ENCODE measurements at regions not wholly inside any gene's neighbourhood (a gene's known extent, or its start where the extent isn't known, plus 50 kb on each side); places are given as distances from the start of the nearest gene placed in this dataset.

GRCh38 chr20:11716945-11717248, 200.8 kb upstream of the BTBD3 start:
- 75 to 100% (median 100%) methylated on average over 1 of the region's 1 CpG; no CpG with 5 or more reads in 7 of the 10 experiments for WGBS, 10 experiments
- peaks cover 0 to 6% of the 10 kb centered on the region in 2 donors for H3K4me1 ChIP-seq (replicated peaks in 1 of 2)
- in situ Hi-C loops (cut with MboI; ENCODE audit: low pct_unique_long_range_greater_than_20kb in 2 of 9, low sequenced_read_pairs in 9 of 9, unreplicated experiment in 9 of 9): no loop called here
- no peak overlapping the region for H3K4me3 ChIP-seq
- H3K27ac ChIP-seq: no peak overlapping the region
- ATAC-seq (replicated peaks in 6 of 8): no peak

DNA sequence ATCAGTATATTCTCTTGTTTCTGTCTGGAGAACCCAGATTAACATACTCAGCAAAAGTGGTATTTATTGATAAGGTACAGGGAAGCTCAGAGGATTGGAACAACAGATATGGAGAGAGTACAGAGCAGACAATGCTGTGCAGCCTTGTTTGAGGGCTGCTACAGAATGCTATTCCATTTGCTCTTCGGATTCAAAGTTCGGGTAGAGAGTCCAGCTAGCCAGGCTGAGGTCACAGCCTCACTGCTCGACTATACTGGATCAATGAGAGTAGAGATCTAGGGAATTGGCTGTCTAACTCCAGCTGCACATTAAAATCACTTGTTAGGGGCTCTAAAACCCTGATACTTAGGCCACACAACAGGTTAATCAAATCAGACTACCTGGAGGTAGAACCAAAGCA, 200.1 kb upstream of the BTBD3 start:
- in situ Hi-C loops (cut with MboI; ENCODE audit: low pct_unique_long_range_greater_than_20kb in 2 of 9, low sequenced_read_pairs in 9 of 9, unreplicated experiment in 9 of 9): no loop called here

DNA sequence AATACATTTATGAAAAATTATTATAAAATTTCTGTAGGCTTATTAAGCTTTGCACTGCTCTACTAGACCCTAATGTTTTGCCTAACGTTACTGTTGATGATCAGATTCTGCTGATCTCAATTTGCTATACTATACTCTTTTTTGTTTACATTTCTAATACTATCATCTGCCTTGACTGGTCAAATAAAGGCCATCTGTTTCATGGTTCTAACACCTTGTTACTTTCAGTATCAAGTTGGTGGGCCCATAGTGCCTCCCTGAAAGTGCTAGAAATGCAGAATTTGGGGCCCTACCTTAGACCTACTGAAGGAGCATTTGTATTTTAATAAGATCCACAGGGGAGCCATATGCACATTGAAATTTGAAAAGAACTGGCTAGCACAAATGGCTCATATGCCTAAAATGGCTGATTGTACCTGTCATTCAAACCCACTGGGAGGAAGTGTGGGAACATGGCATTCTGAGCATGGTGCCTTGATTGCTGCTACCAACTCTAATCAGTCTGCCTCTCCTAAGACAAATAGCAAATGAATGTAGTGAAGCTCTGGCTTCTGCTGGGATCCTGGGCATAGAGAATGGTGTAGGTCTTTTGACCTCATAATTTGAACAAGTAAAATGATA, 199.1 kb upstream of the BTBD3 start:
- no peak overlapping the region for H3K27ac ChIP-seq
- no peak overlapping the region for H3K4me3 ChIP-seq
- peaks cover 0 to 6% of the 10 kb centered on the region in 2 donors for H3K4me1 ChIP-seq (replicated peaks in 1 of 2)
- in situ Hi-C loops (cut with MboI; ENCODE audit: low pct_unique_long_range_greater_than_20kb in 2 of 9, low sequenced_read_pairs in 9 of 9, unreplicated experiment in 9 of 9): no loop called here
- WGBS, 10 experiments: 47 to 100% (median 83%) methylated on average over 1 of the region's 1 CpG; no CpG with 5 or more reads in 1 of the 10 experiments
- no peak for ATAC-seq (replicated peaks in 6 of 8)

More for the DNA sequence above, 200.1 kb upstream of the BTBD3 start:
- H3K27ac ChIP-seq: no peak overlapping the region
- 17 to 96% (median 79%) methylated on average over 1 to 3 of the region's 3 CpGs; no CpG with 5 or more reads in 4 of the 10 experiments for WGBS, 10 experiments
- ATAC-seq (replicated peaks in 6 of 8): no peak
- no peak overlapping the region for H3K4me3 ChIP-seq
- H3K4me1 ChIP-seq (replicated peaks in 1 of 2): peaks cover 0 to 6% of the 10 kb centered on the region in 2 donors

- Histone ChIP-seq H3K4me3 (no peak overlapping the region), H3K4me1 (replicated peaks in 1 of 2) (peaks cover 0 to 6% of the 10 kb centered on the region in 2 donors), H3K27ac (no peak overlapping the region)
- ATAC-seq (replicated peaks in 6 of 8): no peak
- 40 to 71% (median 63%) methylated on average over 1 to 4 of the region's 4 CpGs; no CpG with 5 or more reads in 2 of the 10 experiments for WGBS, 10 experiments
- in situ Hi-C loops (cut with MboI; ENCODE audit: low pct_unique_long_range_greater_than_20kb in 2 of 9, low sequenced_read_pairs in 9 of 9, unreplicated experiment in 9 of 9): no loop called here
Measured at GRCh38 chr20:11719153-11719552, 198.5 kb upstream of the BTBD3 start.

DNA sequence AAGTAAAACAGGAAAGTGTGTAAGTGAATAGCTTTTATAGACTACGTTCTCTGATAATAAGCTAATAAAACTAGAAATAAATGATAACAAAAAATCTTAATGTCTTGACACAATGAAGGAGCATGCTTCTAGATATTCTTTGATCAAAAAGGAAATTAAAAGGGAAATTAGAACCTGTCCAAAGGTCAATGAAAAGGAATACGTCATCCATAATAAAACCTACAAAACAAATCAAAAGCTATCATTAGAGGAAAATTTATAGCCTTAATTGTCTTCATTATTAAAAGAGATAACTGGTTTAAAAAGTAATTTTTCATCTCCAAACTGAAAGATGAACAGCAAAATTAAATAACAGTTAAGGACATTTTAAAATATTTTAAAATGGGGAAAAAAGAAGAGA, 196.3 kb upstream of the BTBD3 start:
- H3K27ac ChIP-seq: no peak overlapping the region
- in situ Hi-C loops (cut with MboI; ENCODE audit: low pct_unique_long_range_greater_than_20kb in 2 of 9, low sequenced_read_pairs in 9 of 9, unreplicated experiment in 9 of 9): no loop called here
- ATAC-seq (replicated peaks in 6 of 8): no peak
- H3K4me3 ChIP-seq: no peak overlapping the region
- H3K4me1 ChIP-seq (replicated peaks in 1 of 2): no peaks in the 10 kb centered on the region
- 42 to 100% (median 90%) methylated on average over 2 of the region's 2 CpGs for WGBS, 10 experiments

DNA sequence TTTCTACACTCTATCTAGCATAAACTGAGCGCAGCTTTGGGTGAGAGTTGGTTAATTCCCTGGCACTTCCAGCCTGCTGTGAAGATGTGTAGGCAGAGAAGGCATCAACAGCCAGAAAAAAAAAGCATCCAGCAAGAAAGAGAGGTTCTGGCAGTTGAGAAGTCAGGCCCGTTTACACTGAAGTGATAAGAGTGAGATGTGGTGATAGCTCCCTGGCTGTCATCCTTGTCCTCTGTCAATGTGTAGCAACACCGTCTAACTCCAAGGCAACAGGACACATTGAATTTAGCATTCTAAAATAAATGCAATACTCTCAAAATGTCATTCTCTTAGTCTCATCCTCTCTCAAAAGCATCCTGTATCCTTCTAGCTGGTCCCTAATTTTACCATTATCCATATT, 193.6 kb upstream of the BTBD3 start:
- no peak for ATAC-seq (replicated peaks in 6 of 8)
- in situ Hi-C loops (cut with MboI; ENCODE audit: low pct_unique_long_range_greater_than_20kb in 2 of 9, low sequenced_read_pairs in 9 of 9, unreplicated experiment in 9 of 9): no loop called here
- no peak overlapping the region for H3K27ac ChIP-seq
- H3K4me1 ChIP-seq (replicated peaks in 1 of 2): no peaks in the 10 kb centered on the region
- no peak overlapping the region for H3K4me3 ChIP-seq
- WGBS, 10 experiments: 67 to 100% (median 100%) methylated on average over 1 to 2 of the region's 3 CpGs; no CpG with 5 or more reads in 2 of the 10 experiments

DNA sequence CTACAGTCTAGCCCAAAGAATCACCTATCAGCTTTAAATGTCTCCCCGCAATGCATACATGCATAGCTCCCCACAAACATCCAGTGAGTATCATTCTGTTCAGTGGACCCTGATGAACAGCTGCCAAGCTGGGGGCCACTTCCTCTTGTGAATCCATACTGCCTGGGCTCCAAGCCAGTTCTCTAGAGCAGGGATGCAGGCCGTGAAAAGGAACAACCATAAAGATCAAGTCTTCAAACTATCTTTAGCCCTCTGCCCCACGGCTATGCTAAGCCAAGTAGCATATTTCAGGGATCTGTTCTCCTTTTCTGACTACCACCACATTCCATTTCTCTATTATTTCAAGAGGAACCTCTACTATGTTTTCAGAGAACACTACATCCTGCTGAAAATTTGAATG, 191.7 kb upstream of the BTBD3 start:
- in situ Hi-C loops (cut with MboI; ENCODE audit: low pct_unique_long_range_greater_than_20kb in 2 of 9, low sequenced_read_pairs in 9 of 9, unreplicated experiment in 9 of 9): no loop called here
- peak in 2 of 8 experiments; percentile 19 to 72 for ATAC-seq (replicated peaks in 6 of 8)
- WGBS, 10 experiments: 0 to 100% (median 81%) methylated on average over 1 to 3 of the region's 3 CpGs; no CpG with 5 or more reads in 2 of the 10 experiments

DNA sequence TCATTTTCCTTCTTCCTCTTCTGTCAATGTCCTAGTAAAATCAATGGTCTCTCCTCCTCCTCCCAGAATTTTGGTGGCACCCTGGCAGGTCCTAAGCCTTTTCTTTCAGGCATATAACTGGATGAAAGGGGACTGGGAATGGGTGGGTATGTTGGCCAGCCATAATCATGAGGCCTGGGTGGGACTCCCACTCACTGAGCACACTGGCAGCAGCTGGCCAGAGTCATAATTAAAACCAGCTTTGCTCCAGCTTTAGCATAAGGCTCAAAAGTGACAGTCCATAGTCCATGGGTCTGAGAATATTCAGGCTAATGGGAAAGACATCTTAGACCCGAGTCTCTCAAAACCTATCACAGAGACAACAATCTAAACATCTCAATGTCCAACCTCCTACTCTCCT, 190.0 kb upstream of the BTBD3 start:
- 0 to 100% (median 60%) methylated on average over 1 of the region's 1 CpG; no CpG with 5 or more reads in 6 of the 10 experiments for WGBS, 10 experiments
- Histone ChIP-seq H3K27ac (no peak overlapping the region), H3K4me3 (no peak overlapping the region), H3K4me1 (replicated peaks in 1 of 2) (no peaks in the 10 kb centered on the region)
- peak in 2 of 8 experiments; percentile 72 to 84 for ATAC-seq (replicated peaks in 6 of 8)
- in situ Hi-C loops (cut with MboI; ENCODE audit: low pct_unique_long_range_greater_than_20kb in 2 of 9, low sequenced_read_pairs in 9 of 9, unreplicated experiment in 9 of 9): no loop called here

More for the DNA sequence above, 191.7 kb upstream of the BTBD3 start:
- H3K4me3 ChIP-seq: no peak overlapping the region
- no peaks in the 10 kb centered on the region for H3K4me1 ChIP-seq (replicated peaks in 1 of 2)
- H3K27ac ChIP-seq: no peak overlapping the region

- WGBS, 10 experiments: 36 to 100% (median 80%) methylated on average over 1 to 2 of the region's 2 CpGs; no CpG with 5 or more reads in 1 of the 10 experiments
- ATAC-seq (replicated peaks in 6 of 8): no peak
- H3K4me1 ChIP-seq (replicated peaks in 1 of 2): no peaks in the 10 kb centered on the region
- H3K4me3 ChIP-seq: no peak overlapping the region
- no peak overlapping the region for H3K27ac ChIP-seq
- in situ Hi-C loops (cut with MboI; ENCODE audit: low pct_unique_long_range_greater_than_20kb in 2 of 9, low sequenced_read_pairs in 9 of 9, unreplicated experiment in 9 of 9): no loop called here
Measured at GRCh38 chr20:11728937-11729336, 188.8 kb upstream of the BTBD3 start.

GRCh38 chr20:11729806-11730205, 187.9 kb upstream of the BTBD3 start:
- 0 to 100% (median 71%) methylated on average over 1 of the region's 1 CpG; no CpG with 5 or more reads in 3 of the 10 experiments for WGBS, 10 experiments
- in situ Hi-C loops (cut with MboI; ENCODE audit: low pct_unique_long_range_greater_than_20kb in 2 of 9, low sequenced_read_pairs in 9 of 9, unreplicated experiment in 9 of 9): no loop called here
- no peak overlapping the region for H3K27ac ChIP-seq
- H3K4me1 ChIP-seq (replicated peaks in 1 of 2): no peaks in the 10 kb centered on the region
- peak in 2 of 8 experiments; percentile 58 to 71 for ATAC-seq (replicated peaks in 6 of 8)
- no peak overlapping the region for H3K4me3 ChIP-seq

DNA sequence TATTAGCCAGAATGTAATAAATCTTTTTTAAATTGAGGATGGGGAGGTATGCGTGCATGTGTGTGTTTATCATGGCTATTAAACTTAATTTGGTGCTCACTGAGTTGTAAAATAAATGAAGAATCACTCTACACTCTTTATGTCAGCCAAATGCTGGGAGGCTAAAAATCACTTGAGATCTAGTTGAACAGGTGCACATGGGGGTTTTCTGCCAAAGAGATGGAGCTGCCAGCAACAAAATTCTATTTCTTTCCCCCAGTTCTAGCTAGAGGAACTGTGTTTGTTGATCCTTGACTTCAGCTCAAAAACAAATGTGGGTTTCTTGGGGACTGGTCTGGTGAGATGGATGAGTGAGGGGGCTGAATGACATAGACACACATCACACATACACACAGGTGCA, 183.3 kb upstream of the BTBD3 start:
- no peak for ATAC-seq (replicated peaks in 6 of 8)
- WGBS, 10 experiments: 0 to 100% (median 45%) methylated on average over 1 of the region's 1 CpG; no CpG with 5 or more reads in 2 of the 10 experiments
- Histone ChIP-seq H3K27ac (no peak overlapping the region), H3K4me3 (no peak overlapping the region), H3K4me1 (replicated peaks in 1 of 2) (no peaks in the 10 kb centered on the region)
- in situ Hi-C loops (cut with MboI; ENCODE audit: low pct_unique_long_range_greater_than_20kb in 2 of 9, low sequenced_read_pairs in 9 of 9, unreplicated experiment in 9 of 9): no loop called here

GRCh38 chr20:11738852-11739251, 178.8 kb upstream of the BTBD3 start:
- Histone ChIP-seq H3K27ac (no peak overlapping the region), H3K4me1 (replicated peaks in 1 of 2) (no peaks in the 10 kb centered on the region), H3K4me3 (no peak overlapping the region)
- ATAC-seq (replicated peaks in 6 of 8): no peak
- in situ Hi-C loops (cut with MboI; ENCODE audit: low pct_unique_long_range_greater_than_20kb in 2 of 9, low sequenced_read_pairs in 9 of 9, unreplicated experiment in 9 of 9): no loop called here
- WGBS, 10 experiments: 50 to 100% (median 83%) methylated on average over 1 of the region's 1 CpG; no CpG with 5 or more reads in 3 of the 10 experiments

- ATAC-seq (replicated peaks in 6 of 8): peak in 1 of 8 experiments; percentile 32
- in situ Hi-C loops (cut with MboI; ENCODE audit: low pct_unique_long_range_greater_than_20kb in 2 of 9, low sequenced_read_pairs in 9 of 9, unreplicated experiment in 9 of 9): no loop called here
- Histone ChIP-seq H3K4me1 (replicated peaks in 1 of 2) (no peaks in the 10 kb centered on the region), H3K27ac (no peak overlapping the region), H3K4me3 (no peak overlapping the region)
- WGBS, 10 experiments: 61 to 100% (median 91%) methylated on average over 1 to 2 of the region's 2 CpGs; no CpG with 5 or more reads in 2 of the 10 experiments
Measured at GRCh38 chr20:11740975-11741374, 176.7 kb upstream of the BTBD3 start.

DNA sequence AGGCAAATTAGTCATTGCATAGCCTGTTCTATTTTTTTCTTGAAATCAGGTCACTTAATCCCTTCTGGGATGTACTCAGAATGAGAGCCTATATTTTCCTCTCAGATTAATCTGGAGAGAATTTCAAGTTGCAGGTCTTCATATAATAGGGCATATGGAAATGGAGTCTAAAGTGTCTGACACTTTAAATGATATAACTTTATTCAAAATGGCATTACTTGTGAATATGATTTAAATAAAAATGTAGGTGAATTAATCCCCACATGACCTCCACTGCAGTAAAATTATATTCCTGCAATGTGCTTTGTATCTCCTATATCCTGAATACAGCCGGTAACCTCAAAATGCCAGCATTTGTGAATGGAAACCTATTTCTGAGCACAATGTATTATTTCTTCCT, 172.5 kb upstream of the BTBD3 start:
- ATAC-seq (replicated peaks in 6 of 8): no peak
- Histone ChIP-seq H3K4me1 (replicated peaks in 1 of 2) (no peaks in the 10 kb centered on the region), H3K27ac (no peak overlapping the region), H3K4me3 (no peak overlapping the region)
- in situ Hi-C loops (cut with MboI; ENCODE audit: low pct_unique_long_range_greater_than_20kb in 2 of 9, low sequenced_read_pairs in 9 of 9, unreplicated experiment in 9 of 9): no loop called here
- 13 to 100% (median 83%) methylated on average over 1 of the region's 1 CpG; no CpG with 5 or more reads in 3 of the 10 experiments for WGBS, 10 experiments

Measured in motor neuron (in vitro differentiated cells).